Naive B cell (primary cell): ENCODE measurements at regions not wholly inside any gene's neighbourhood (a gene's known extent, or its start where the extent isn't known, plus 50 kb on each side); places are given as distances from the start of the nearest gene placed in this dataset.
"Not testable (repeated sequence)": the region's sequence is repeated elsewhere in the genome, so short reads cannot be mapped to it uniquely, and the experiment has no call there.

Source experiments
- ATAC-seq, 2 donors: fragments of 150-1000 bp; cut with Tn5 transposase; 2 replicates each; pipeline ENCODE4 v1.10.0; 2021; ENCODE audit warnings: low read depth in 2 of 2, mild to moderate bottlenecking in 2 of 2, moderate library complexity in 2 of 2
- DNase-seq: peaks from one replicate; pipeline ENCODE4 v3.0.0; 2022
- H3K27ac Mint-ChIP-seq, 6 donors: one replicate each; pipeline ENCODE4 v1.8.0; 2020 to 2022; ENCODE audit warnings: mild to moderate bottlenecking in 6 of 6, mixed read lengths in 6 of 6, moderate library complexity in 5 of 6, inconsistent platforms in 2 of 6
- H3K27me3 Mint-ChIP-seq, 3 donors: one replicate each; pipeline ENCODE4 v1.8.0; 2021 to 2022; ENCODE audit warnings: mixed read lengths in 3 of 3, mild to moderate bottlenecking in 1 of 3
- H3K36me3 Mint-ChIP-seq, 2 donors: one replicate each; pipeline ENCODE4 v1.8.0; 2020 to 2022; ENCODE audit warnings: mixed read lengths in 2 of 2, inconsistent platforms in 1 of 2, mild to moderate bottlenecking in 1 of 2
- H3K4me1 Mint-ChIP-seq, 3 donors: one replicate each; pipeline ENCODE4 v1.8.0; 2020 to 2022; ENCODE audit warnings: mixed read lengths in 3 of 3, inconsistent platforms in 1 of 3, mild to moderate bottlenecking in 1 of 3, moderate library complexity in 1 of 3
- H3K4me3 Mint-ChIP-seq, 8 donors: one replicate each; pipeline ENCODE4 v1.8.0; 2020 to 2022; ENCODE audit warnings: mild to moderate bottlenecking in 8 of 8, mixed read lengths in 8 of 8, moderate library complexity in 8 of 8, inconsistent platforms in 2 of 8
- H3K9me3 Mint-ChIP-seq, 7 donors: one replicate each; pipeline ENCODE4 v1.8.0; 2020 to 2022; ENCODE audit warnings: mixed read lengths in 7 of 7, mild to moderate bottlenecking in 5 of 7, inconsistent platforms in 2 of 7, moderate library complexity in 1 of 7

- ATAC-seq, result no peak
- Mint-ChIP-seq H3K27ac (no peak overlapping the region), H3K4me1 (no peaks in the 10 kb centered on the region), H3K4me3 (no peak overlapping the region), H3K27me3 (no peaks in the 10 kb centered on the region), H3K36me3 (no peaks in the 10 kb centered on the region), H3K9me3 (peaks cover 0 to 2% (median 0%) of the 10 kb centered on the region in 7 donors)
- DNase-seq, result no peak
Measured at GRCh38 chr12:127118251-127118650, 1148.7 kb upstream of the TMEM132C start.

GRCh38 chr12:127119600-127120140 lies 1147.3 kb upstream of the TMEM132C start:
- Mint-ChIP-seq H3K27me3 (no peaks in the 10 kb centered on the region), H3K4me1 (no peaks in the 10 kb centered on the region)

GRCh38 chr12:127120851-127121250 lies 1146.1 kb upstream of the TMEM132C start:
- peaks cover 0 to 2% (median 0%) of the 10 kb centered on the region in 7 donors for H3K9me3 Mint-ChIP-seq
- ATAC-seq (no peak), DNase-seq (no peak)
- H3K4me1 Mint-ChIP-seq, result no peaks in the 10 kb centered on the region
- H3K4me3 Mint-ChIP-seq, result no peak overlapping the region
- no peaks in the 10 kb centered on the region for H3K27me3 Mint-ChIP-seq
- H3K27ac Mint-ChIP-seq, result no peak overlapping the region
- H3K36me3 Mint-ChIP-seq, result no peaks in the 10 kb centered on the region

More at GRCh38 chr12:127119600-127120140, 1147.3 kb upstream of the TMEM132C start:
- ATAC-seq, result no peak
- no peak overlapping the region for H3K27ac Mint-ChIP-seq
- no peak for DNase-seq
- no peak overlapping the region for H3K4me3 Mint-ChIP-seq
- H3K36me3 Mint-ChIP-seq, result no peaks in the 10 kb centered on the region
- H3K9me3 Mint-ChIP-seq, result peaks cover 0 to 2% (median 0%) of the 10 kb centered on the region in 7 donors

GRCh38 chr12:127121494-127122084 lies 1145.4 kb upstream of the TMEM132C start:
- Mint-ChIP-seq H3K4me3 (no peak overlapping the region), H3K9me3 (peaks cover 0 to 3% (median 0%) of the 10 kb centered on the region in 7 donors), H3K4me1 (no peaks in the 10 kb centered on the region), H3K36me3 (no peaks in the 10 kb centered on the region), H3K27ac (no peak overlapping the region), H3K27me3 (no peaks in the 10 kb centered on the region)
- ATAC-seq (no peak), DNase-seq (no peak)

GRCh38 chr12:127125607-127126259 lies 1141.2 kb upstream of the TMEM132C start:
- DNase-seq (no peak), ATAC-seq (no peak)
- H3K27me3 Mint-ChIP-seq, result no peaks in the 10 kb centered on the region
- H3K4me1 Mint-ChIP-seq, result no peaks in the 10 kb centered on the region
- H3K4me3 Mint-ChIP-seq, result no peak overlapping the region
- no peaks in the 10 kb centered on the region for H3K36me3 Mint-ChIP-seq
- H3K27ac Mint-ChIP-seq, result no peak overlapping the region
- H3K9me3 Mint-ChIP-seq, result peaks cover 0 to 3% (median 0%) of the 10 kb centered on the region in 7 donors

- Mint-ChIP-seq H3K9me3 (peaks cover 0 to 3% (median 0%) of the 10 kb centered on the region in 7 donors), H3K4me1 (no peaks in the 10 kb centered on the region), H3K27me3 (no peaks in the 10 kb centered on the region), H3K4me3 (no peak overlapping the region), H3K36me3 (no peaks in the 10 kb centered on the region), H3K27ac (no peak overlapping the region)
- no peak for ATAC-seq
- no peak for DNase-seq
Measured at GRCh38 chr12:127126260-127126628, 1140.7 kb upstream of the TMEM132C start.

- no peak for DNase-seq
- H3K4me1 Mint-ChIP-seq, result no peaks in the 10 kb centered on the region
- no peak for ATAC-seq
- H3K36me3 Mint-ChIP-seq, result no peaks in the 10 kb centered on the region
- H3K9me3 Mint-ChIP-seq, result peaks cover 0 to 3% (median 0%) of the 10 kb centered on the region in 7 donors
- H3K27me3 Mint-ChIP-seq, result no peaks in the 10 kb centered on the region
- no peak overlapping the region for H3K27ac Mint-ChIP-seq
- no peak overlapping the region for H3K4me3 Mint-ChIP-seq
Measured at GRCh38 chr12:127127897-127128296, 1139.1 kb upstream of the TMEM132C start.

GRCh38 chr12:127130506-127131124 lies 1136.4 kb upstream of the TMEM132C start:
- H3K27ac Mint-ChIP-seq, result no peak overlapping the region
- no peaks in the 10 kb centered on the region for H3K36me3 Mint-ChIP-seq
- H3K4me3 Mint-ChIP-seq, result peak overlapping the region in 1 of 8 donors; percentile 42
- H3K9me3 Mint-ChIP-seq, result peaks cover 2 to 12% (median 3%) of the 10 kb centered on the region in 7 donors
- no peak for DNase-seq
- ATAC-seq, result no peak
- H3K4me1 Mint-ChIP-seq, result no peaks in the 10 kb centered on the region
- H3K27me3 Mint-ChIP-seq, result no peaks in the 10 kb centered on the region

- Mint-ChIP-seq H3K36me3 (no peaks in the 10 kb centered on the region), H3K4me3 (no peak overlapping the region), H3K9me3 (peaks cover 0 to 35% (median 5%) of the 10 kb centered on the region in 7 donors), H3K4me1 (no peaks in the 10 kb centered on the region), H3K27ac (no peak overlapping the region), H3K27me3 (no peaks in the 10 kb centered on the region)
- DNase-seq (no peak), ATAC-seq (no peak)
Measured at GRCh38 chr12:127133675-127134335, 1133.2 kb upstream of the TMEM132C start.

- DNase-seq, H3K4me3 Mint-ChIP-seq, ATAC-seq, H3K36me3 Mint-ChIP-seq, H3K4me1 Mint-ChIP-seq: not testable (repeated sequence)
- peak overlapping the region in 3 of 6 donors; percentile 2 to 75 (median 2) for H3K27ac Mint-ChIP-seq
- H3K9me3 Mint-ChIP-seq, result peaks cover 0 to 36% (median 10%) of the 10 kb centered on the region in 7 donors
- H3K27me3 Mint-ChIP-seq, result peaks cover 0 to 13% (median 7%) of the 10 kb centered on the region in 3 donors
Measured at GRCh38 chr12:127140864-127141484, 1126.0 kb upstream of the TMEM132C start.

GRCh38 chr12:127143020-127143419 lies 1124.0 kb upstream of the TMEM132C start:
- H3K4me3 Mint-ChIP-seq, result no peak overlapping the region
- peaks cover 0 to 2% (median 0%) of the 10 kb centered on the region in 3 donors for H3K4me1 Mint-ChIP-seq
- no peak overlapping the region for H3K27ac Mint-ChIP-seq
- ATAC-seq, result no peak
- no peak for DNase-seq
- H3K9me3 Mint-ChIP-seq, result peaks cover 4 to 30% (median 9%) of the 10 kb centered on the region in 7 donors
- H3K36me3 Mint-ChIP-seq, result no peaks in the 10 kb centered on the region
- peaks cover 0 to 16% (median 13%) of the 10 kb centered on the region in 3 donors for H3K27me3 Mint-ChIP-seq

- no peak for DNase-seq
- ATAC-seq, result no peak
- H3K4me3 Mint-ChIP-seq, result no peak overlapping the region
- H3K27me3 Mint-ChIP-seq, result peaks cover 0 to 16% (median 13%) of the 10 kb centered on the region in 3 donors
- H3K36me3 Mint-ChIP-seq, result no peaks in the 10 kb centered on the region
- no peak overlapping the region for H3K27ac Mint-ChIP-seq
- H3K4me1 Mint-ChIP-seq, result peaks cover 0 to 2% (median 0%) of the 10 kb centered on the region in 3 donors
- H3K9me3 Mint-ChIP-seq, result peaks cover 4 to 21% (median 5%) of the 10 kb centered on the region in 7 donors
Measured at GRCh38 chr12:127144770-127145169, 1122.2 kb upstream of the TMEM132C start.
